Calu3 (cell line): ENCODE measurements at regions not wholly inside any gene's neighbourhood (a gene's known extent, or its start where the extent isn't known, plus 50 kb on each side); places are given as distances from the start of the nearest gene placed in this dataset.

Source experiments
- BruUV-seq: library from RNA; stranded (reverse); fragments of 400-500 nt; replicated peaks from 2 replicates; lab custom pipeline; 2021; lab: Mats Ljungman, UMichigan
- CTCF ChIA-PET: fragments of 300-600 bp; sonication (Branson Sonifier 250); formaldehyde crosslinking; loops from one replicate; lab custom pipeline; 2022; ENCODE audit warnings: antibody characterized with exemption; lab: Charles Lee
- DNase-seq: peaks from one replicate; pipeline ENCODE4 v3.0.0; 2022
- H3K27ac Mint-ChIP-seq: one replicate; pipeline ENCODE4 v1.8.0; 2022; ENCODE audit warnings: mixed read lengths; ENCODE audit not compliant: unreplicated experiment
- H3K27me3 Mint-ChIP-seq: one replicate; pipeline ENCODE4 v1.8.0; 2022; ENCODE audit warnings: mixed read lengths; ENCODE audit not compliant: unreplicated experiment
- H3K36me3 Mint-ChIP-seq: one replicate; pipeline ENCODE4 v1.8.0; 2022; ENCODE audit warnings: mild to moderate bottlenecking, moderate library complexity, mixed read lengths; ENCODE audit not compliant: insufficient read depth, unreplicated experiment
- H3K4me1 Mint-ChIP-seq: one replicate; pipeline ENCODE4 v1.8.0; 2022; ENCODE audit warnings: mild to moderate bottlenecking, low read depth, mixed read lengths; ENCODE audit not compliant: unreplicated experiment
- H3K4me3 Mint-ChIP-seq: one replicate; pipeline ENCODE4 v1.8.0; 2022; ENCODE audit warnings: mild to moderate bottlenecking, low read depth, moderate library complexity, mixed read lengths; ENCODE audit not compliant: unreplicated experiment
- H3K9me3 Mint-ChIP-seq: one replicate; pipeline ENCODE4 v1.8.0; 2022; ENCODE audit warnings: low read depth, mixed read lengths; ENCODE audit not compliant: unreplicated experiment
- CTCF ChIP-seq: fragments of 200-600 bp; IDR thresholded peaks from one replicate; pipeline ENCODE4 v1.8.0; 2022; ENCODE audit warnings: antibody characterized with exemption; ENCODE audit not compliant: unreplicated experiment
- intact Hi-C: fragments of 100-400 bp; cut with micrococcal nuclease; formaldehyde crosslinking; loops from one replicate; pipeline ENCODE4 v1.10.0; 2022; ENCODE audit not compliant: unreplicated experiment

GRCh38 chr11:116409238-116409637 is 363.5 kb downstream of the BUD13 start:
- no TSS peak for BruUV-seq
- Mint-ChIP-seq H3K9me3 (no peaks in the 10 kb centered on the region), H3K27me3 (peaks cover 34% of the 10 kb centered on the region), H3K4me1 (peaks cover 14% of the 10 kb centered on the region), H3K27ac (no peak overlapping the region), H3K4me3 (no peak overlapping the region), H3K36me3 (peaks cover 10% of the 10 kb centered on the region)
- no peak for DNase-seq
- CTCF ChIA-PET: interaction anchor here (0.7 kb wide), 2 partner anchors 196 to 1548 kb away, joined by 4 read pairs; no protein-coding TSS in a partner anchor
- TF ChIP-seq CTCF: no peak
- intact Hi-C loops: no loop called here

- Mint-ChIP-seq H3K9me3 (no peaks in the 10 kb centered on the region), H3K36me3 (no peaks in the 10 kb centered on the region), H3K27ac (no peak overlapping the region), H3K4me1 (no peaks in the 10 kb centered on the region), H3K4me3 (no peak overlapping the region), H3K27me3 (peaks cover 54% of the 10 kb centered on the region)
- no peak for TF ChIP-seq CTCF
- DNase-seq: no peak
- BruUV-seq: no TSS peak
- CTCF ChIA-PET: no interaction called here
- intact Hi-C loops: no loop called here
These were observed 366.7 kb downstream of the BUD13 start for GRCh38 chr11:116406042-116406441.

- H3K36me3 Mint-ChIP-seq: no peaks in the 10 kb centered on the region
- no peak overlapping the region for H3K27ac Mint-ChIP-seq
- intact Hi-C loops: no loop called here
- BruUV-seq: no TSS peak
- CTCF ChIA-PET: interaction anchor here (1.1 kb wide), 1 partner anchor 9 kb away, joined by 5 read pairs; no protein-coding TSS in a partner anchor
- no peaks in the 10 kb centered on the region for H3K4me1 Mint-ChIP-seq
- H3K27me3 Mint-ChIP-seq: peaks cover 70% of the 10 kb centered on the region
- DNase-seq: no peak
- no peak overlapping the region for H3K4me3 Mint-ChIP-seq
- H3K9me3 Mint-ChIP-seq: no peaks in the 10 kb centered on the region
- no peak for TF ChIP-seq CTCF
These were observed 368.4 kb downstream of the BUD13 start for GRCh38 chr11:116404462-116404798.

- no peak for DNase-seq
- Mint-ChIP-seq H3K4me1 (no peaks in the 10 kb centered on the region), H3K27ac (no peak overlapping the region), H3K27me3 (peaks cover 75% of the 10 kb centered on the region), H3K9me3 (no peaks in the 10 kb centered on the region), H3K4me3 (no peak overlapping the region), H3K36me3 (no peaks in the 10 kb centered on the region)
- intact Hi-C loops: no loop called here
- BruUV-seq: no TSS peak
- CTCF ChIA-PET: interaction anchor here (1.1 kb wide), 1 partner anchor 10 kb away, joined by 5 read pairs; no protein-coding TSS in a partner anchor
- TF ChIP-seq CTCF: no peak
These were observed 368.9 kb downstream of the BUD13 start for GRCh38 chr11:116403794-116404461.
